Gastrocnemius medialis (tissue), 4 donors: ENCODE measurements at regions not wholly inside any gene's neighbourhood (a gene's known extent, or its start where the extent isn't known, plus 50 kb on each side); places are given as distances from the start of the nearest gene placed in this dataset.

Experiments
- CTCF ChIP-seq, 5 experiments: fragments of 450-650 bp in 3 of 5; fragments of 200-600 bp in 2 of 5; sonication (generic) in 2 of 5; IDR thresholded peaks in 4 of 5; conservative IDR thresholded peaks in 1 of 5; 1 replicate in 4 of 5; 2 replicates in 1 of 5; pipeline ENCODE4 v1.5.1; 2016 to 2019; ENCODE audit warnings: antibody characterized with exemption in 5 of 5, mild to moderate bottlenecking in 3 of 5, moderate library complexity in 3 of 5
- POLR2A ChIP-seq, 2 donors: fragments of 450-650 bp; IDR thresholded peaks; one replicate each; pipeline ENCODE4 v1.6.1; 2017; ENCODE audit warnings: antibody characterized with exemption in 2 of 2, mild to moderate bottlenecking in 2 of 2, moderate library complexity in 2 of 2

- TF ChIP-seq CTCF (IDR thresholded peaks at IDR 0.05 in 4 of 5, conservative IDR thresholded peaks at IDR 0.05 in 1 of 5) (no peak), POLR2A (IDR thresholded peaks at IDR 0.05) (no peak)
Observed at GRCh38 chr10:129207297-129207696, 259.7 kb upstream of the MGMT start.
